ENCODE measurements at regions not wholly inside any gene's neighbourhood (a gene's known extent, or its start where the extent isn't known, plus 50 kb on each side); places are given as distances from the start of the nearest gene placed in this dataset.

DNA sequence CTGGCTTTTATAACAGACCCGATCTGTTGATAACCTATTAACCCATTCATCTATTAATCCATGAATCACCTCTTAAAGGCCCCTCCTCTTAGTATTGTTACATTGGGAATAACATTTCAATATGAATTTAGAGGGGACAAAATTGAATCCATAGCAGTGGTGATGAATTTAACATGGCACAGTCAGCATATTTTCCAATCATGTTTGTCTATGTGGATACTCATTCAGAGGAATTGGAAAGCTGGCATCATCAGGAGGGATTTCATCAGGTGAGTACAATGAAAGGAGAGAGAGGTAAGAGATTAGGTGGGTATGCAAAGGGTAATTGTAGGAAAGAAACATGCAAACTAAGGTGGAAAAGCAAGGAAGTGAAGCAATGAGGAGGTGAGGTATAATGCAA is 59.6 kb upstream of the FOXN2 start:
- TF ChIP-seq RAD21 (IDR thresholded peaks at IDR 0.05; ENCODE audit: low read depth) (no peak), TAF1 (IDR thresholded peaks at IDR 0.05; ENCODE audit: low read depth) (no peak), NFIC (IDR thresholded peaks at IDR 0.05) (no peak), CREB1 (IDR thresholded peaks at IDR 0.05; ENCODE audit: low read depth) (no peak), EP300 (IDR thresholded peaks at IDR 0.05; ENCODE audit: borderline replicate concordance) (no peak), USF1 (IDR thresholded peaks at IDR 0.05) (no peak)
- TF ChIP-seq, protein P1, sequence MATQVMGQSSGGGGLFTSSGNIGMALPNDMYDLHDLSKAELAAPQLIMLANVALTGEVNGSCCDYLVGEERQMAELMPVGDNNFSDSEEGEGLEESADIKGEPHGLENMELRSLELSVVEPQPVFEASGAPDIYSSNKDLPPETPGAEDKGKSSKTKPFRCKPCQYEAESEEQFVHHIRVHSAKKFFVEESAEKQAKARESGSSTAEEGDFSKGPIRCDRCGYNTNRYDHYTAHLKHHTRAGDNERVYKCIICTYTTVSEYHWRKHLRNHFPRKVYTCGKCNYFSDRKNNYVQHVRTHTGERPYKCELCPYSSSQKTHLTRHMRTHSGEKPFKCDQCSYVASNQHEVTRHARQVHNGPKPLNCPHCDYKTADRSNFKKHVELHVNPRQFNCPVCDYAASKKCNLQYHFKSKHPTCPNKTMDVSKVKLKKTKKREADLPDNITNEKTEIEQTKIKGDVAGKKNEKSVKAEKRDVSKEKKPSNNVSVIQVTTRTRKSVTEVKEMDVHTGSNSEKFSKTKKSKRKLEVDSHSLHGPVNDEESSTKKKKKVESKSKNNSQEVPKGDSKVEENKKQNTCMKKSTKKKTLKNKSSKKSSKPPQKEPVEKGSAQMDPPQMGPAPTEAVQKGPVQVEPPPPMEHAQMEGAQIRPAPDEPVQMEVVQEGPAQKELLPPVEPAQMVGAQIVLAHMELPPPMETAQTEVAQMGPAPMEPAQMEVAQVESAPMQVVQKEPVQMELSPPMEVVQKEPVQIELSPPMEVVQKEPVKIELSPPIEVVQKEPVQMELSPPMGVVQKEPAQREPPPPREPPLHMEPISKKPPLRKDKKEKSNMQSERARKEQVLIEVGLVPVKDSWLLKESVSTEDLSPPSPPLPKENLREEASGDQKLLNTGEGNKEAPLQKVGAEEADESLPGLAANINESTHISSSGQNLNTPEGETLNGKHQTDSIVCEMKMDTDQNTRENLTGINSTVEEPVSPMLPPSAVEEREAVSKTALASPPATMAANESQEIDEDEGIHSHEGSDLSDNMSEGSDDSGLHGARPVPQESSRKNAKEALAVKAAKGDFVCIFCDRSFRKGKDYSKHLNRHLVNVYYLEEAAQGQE (IDR thresholded peaks at IDR 0.05; ENCODE audit: low read depth), result no peak
- TF ChIP-seq, protein P2, sequence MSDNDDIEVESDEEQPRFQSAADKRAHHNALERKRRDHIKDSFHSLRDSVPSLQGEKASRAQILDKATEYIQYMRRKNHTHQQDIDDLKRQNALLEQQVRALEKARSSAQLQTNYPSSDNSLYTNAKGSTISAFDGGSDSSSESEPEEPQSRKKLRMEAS (IDR thresholded peaks at IDR 0.05), result no peak
